NCI-H446 (cell line): ENCODE measurements at regions not wholly inside any gene's neighbourhood (a gene's known extent, or its start where the extent isn't known, plus 50 kb on each side); places are given as distances from the start of the nearest gene placed in this dataset.
A peak's percentile ranks its signal among the peaks of the same experiment; 100 is the strongest.

Experiments used
- DNase-seq, 2 experiments: peaks; one replicate each; lab custom pipeline; 2025; lab: John Stamatoyannopoulos, UW

DNA sequence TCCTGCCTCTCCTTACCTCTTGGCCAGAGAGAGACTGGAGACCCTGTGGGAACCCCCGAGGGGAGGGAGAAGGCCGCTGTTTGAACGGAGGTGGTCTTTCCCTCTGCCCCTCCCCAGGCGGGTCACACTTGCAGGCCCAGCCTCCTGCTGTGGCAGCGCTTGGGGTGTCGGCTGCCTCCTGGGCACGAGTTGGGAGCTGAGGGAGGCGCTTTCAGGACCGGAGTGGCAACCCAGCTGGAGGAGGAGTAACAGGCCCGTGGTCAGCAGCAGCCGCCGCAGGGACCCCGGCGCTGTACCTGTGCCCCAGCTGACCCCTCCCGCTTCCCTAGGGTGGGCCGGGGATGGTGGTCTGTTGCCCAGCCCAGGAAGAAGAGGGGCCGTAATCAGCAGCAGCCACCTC lies 278.3 kb downstream of the SEC14L1 start:
- DNase-seq = no peak

DNA sequence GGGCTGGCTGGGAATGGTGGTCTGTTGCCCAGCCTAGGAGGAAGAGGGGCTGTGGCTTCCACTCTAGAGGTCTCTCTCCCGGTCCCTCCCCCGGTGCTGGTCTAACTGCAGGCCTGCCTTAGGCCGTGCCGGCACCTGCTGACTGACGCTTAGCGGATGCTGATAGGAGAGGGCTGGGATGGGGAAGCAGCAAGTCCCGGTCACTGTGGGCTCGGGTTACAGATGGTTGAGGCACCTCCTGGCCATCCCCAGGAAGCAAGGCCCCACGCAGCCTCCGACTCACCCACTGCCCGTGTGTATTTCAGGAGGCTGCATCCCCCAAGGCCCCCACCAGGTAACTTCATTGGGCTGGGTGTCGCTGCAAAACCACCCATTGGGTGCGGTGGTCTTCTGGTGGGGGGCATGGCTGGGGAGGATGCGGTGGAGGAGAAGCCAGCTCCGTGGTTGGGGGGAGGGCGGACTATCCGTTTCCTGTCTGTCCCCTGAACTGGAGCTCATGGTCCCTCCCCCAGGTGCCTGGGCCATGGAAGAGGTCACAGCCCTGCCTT lies 278.9 kb downstream of the SEC14L1 start:
- DNase-seq = no peak

DNA sequence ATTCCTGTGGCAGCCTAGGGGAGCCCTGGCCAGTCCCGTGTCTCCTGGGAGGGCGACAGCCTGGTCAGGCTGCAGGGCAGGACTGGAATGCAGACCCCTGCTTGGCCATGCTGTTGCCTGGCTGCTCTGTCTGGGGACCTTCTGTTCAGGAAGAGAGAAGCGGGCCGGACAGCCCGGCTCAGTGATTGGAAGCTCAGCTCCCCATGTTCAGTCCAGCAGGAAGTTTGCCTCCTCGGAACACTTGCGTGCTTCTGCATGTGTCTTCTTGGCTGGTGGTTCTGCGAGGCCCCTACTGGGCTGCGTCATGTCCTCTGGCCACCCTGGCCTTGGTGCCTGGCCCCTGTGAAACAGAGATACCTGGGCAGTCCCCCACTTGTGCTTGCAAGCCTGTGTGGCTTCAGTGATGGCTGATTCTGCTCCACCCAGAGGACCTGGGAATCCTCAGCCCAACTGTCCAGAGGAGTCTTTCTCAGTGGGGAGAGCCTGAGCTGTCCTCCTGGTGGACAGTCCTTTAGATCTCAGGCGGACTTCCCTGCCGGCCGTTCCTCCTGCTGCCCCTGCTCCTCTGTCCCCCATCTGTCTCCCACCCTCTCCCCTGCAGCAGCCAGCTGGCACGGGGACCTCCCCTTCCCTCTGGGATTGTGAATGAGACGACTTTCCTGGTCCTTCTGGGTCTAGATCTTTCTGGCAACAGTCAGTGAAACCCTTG lies 279.5 kb downstream of the SEC14L1 start:
- DNase-seq = no peak

DNA sequence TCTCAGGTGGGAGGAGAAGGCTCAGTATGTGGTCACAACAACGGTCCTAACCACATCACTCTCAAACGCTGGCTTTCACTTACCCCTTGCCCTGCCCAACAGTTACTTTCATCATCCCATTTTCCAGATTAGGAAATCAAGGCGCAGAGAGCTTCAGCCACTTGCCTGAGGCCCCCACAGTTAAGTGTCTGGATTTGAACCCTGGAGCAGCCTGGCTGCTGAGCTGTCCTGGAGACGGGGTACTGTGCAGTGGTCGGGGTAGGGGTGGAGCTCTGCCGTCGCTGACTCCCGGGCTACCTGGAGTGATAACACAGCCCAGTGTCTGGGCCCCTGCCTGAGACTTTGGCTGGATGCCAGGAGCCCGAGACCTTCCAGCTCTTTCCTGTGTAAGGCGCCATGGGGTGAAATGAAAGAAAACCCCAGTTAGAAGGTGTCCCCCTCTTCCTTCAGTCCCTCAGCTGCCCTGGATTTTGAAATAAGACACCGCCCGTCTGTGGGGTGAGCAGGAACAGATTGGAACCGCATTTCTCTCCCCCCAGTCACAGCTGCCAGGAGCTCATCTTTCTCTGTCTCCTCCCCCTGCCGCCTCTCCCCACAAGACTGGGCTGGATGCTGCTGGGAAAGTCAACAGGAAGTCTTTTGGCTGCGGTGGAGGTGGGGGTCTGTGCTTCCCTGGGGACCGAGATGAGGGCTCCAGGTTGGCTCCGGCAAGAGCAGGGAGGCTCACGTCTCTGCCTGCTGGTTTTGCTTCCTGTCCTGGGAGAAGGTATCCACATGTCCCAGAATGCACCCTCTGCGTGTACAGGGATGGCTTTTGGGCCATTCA lies 280.2 kb downstream of the SEC14L1 start:
- peak; percentile 81 to 92 for DNase-seq

DNA sequence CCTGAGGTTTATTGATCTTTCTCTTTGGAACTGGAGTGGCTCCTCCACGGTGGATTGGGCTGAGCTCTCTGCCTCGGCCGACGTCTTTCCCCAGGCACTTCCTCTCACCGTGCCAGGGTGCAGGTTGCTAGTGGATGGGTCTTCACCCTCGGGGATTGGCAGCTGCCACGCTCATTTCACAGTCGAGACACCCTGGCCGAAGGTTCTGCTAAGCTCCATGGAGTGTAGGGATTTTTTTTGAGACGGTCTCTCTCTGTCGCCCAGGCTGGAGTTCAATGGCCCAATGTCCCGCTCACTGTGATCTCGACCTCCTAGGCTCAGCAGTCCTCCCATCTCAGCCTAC lies 280.8 kb downstream of the SEC14L1 start:
- peak in 1 of 2 experiments; percentile 69 for DNase-seq

DNA sequence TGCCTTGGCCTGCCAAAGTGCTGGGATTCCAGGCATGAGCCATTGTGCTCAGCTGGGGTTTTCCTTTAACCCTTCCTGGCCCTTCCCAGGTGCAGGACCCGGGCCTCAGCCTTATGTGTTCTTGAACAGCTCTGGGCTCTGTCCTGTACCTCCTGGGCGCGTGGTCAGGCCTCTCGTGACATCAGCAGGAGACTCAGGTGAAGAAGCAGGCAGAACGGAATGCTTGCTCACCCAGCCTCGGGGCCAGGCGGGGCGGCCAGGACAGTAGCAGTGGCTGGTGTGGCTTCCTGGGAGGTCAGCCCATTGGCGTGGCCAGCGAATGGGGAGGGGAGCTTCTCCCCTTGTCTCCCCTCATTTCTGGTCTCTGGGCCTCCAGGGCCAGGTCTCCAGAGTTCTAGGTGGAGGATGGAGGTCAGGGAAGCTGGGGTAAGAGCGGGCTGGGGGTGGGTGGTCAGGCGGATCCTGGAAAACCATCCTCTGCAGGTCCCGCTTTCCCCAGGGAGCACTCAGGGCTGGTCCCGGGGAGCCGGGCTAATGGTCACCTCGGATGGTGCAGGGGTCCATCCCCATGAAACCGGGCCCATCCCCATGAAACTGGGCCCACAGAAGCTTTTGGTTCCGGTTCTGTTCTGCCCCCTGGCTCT lies 281.5 kb downstream of the SEC14L1 start:
- no peak for DNase-seq

DNA sequence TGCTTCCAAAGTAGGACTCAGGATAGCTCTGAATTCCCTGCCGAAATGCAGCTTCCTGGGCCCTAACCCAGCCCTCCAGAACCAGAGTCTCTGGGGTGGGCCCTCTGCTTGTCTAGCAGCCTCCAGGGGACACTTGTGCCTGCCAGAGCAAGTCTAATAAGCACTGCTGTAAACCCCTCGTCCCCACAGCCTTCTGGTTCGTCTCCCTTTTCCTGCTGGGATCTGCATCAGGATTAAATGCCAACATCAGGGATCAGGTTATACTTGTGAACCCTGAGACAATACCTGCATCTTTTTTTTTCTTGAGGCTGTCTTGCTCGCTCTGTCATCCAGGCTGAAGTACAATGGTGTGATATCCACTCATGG lies 282.0 kb downstream of the SEC14L1 start:
- DNase-seq = no peak

DNA sequence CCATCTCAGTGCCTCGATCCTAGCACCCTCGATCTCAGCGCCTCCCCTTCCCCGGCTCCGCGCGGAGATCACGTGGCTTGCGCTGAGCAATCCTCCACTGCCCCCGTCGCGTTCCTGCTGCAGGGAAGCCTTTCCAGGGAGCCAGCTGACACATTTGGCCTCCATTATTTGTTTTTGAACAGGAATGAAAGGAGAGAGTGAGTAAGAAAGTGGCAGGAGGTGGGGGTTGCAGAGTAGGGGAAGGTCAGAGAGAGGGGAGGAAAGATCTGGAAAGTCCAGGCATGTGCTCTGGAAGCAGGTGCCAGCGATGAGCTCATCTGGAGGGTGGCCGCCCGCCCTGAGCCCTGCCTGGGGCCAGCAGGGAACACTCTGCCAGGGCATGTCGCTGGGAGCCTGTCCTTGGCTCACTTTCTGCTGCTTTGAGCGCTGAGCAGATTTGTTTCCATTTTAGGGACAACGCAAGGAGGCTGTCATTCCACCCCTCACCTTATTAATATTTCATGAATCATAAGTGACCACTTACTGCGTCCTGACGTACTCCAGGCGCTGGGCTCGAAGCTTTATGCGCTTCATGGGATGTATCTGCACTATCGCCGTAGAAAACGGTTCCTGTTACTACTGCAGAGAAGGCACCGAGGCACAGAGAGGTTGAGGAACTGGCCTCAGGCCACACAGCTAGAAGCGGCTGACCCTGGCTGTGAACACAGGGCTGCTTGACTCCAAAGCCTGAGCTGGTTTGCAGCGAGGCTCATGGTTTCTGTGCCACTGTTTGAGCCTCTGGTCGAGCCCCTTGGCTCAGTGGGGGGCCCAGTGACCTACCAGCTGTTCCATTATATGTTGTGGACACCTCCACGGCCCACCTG lies 283.1 kb downstream of the SEC14L1 start:
- peak; percentile 89 to 97 for DNase-seq

DNA sequence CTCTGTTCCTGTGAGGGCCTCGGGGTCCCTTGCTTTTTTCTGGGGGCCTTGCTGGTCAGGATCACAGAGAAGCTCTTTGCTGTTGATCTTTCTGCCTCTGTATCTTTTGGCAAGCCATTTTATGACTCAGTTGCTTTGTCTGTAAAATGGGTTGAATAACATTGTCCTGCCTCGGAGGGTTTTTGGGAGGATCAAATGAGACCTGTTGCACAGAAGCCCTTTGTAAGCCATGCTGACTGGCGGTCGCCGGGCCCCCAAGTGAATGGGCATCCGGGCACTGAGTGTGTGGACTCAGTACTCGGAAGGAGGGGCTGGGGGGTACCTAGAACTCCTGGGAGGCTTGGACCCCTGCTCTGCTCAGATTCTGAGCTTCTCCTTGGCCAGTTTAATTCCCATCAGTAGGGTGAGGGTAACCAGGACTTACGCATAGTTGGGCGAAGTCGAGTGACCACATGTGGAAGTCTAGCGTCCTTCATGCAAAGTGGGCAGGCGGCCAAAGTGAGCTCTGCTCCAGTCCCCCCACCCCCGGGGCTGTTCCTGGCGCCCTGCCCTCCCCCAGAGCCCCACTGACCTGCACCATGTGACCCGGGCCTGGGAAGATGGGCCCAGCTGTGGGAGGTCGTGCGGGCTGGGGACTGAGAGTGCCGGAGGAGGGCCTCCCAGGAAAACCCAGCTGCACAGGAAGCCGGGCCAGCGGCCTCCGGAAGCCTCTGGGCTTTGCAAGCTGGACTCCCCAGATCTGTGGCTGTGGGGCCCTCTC lies 284.0 kb downstream of the SEC14L1 start:
- DNase-seq = no peak

DNA sequence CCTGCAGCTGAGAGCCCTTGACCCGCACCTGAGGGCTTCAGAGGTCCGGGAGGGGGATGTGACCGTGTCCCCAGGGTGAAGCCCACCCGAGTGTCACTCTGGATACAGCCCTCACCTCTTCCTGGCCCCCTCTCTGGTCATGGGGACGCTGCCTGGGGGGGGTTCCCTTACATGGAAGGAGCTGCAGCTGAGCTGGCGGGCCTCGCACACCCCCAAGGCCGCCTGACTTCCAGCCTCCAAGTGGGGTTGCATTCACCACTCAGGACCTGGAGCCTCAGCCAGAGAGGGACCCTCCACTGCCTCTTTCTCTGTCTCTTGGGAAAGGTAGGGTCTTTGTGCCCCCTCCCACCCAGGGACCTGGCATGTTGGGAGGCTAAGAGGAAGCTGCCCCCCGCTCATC lies 284.6 kb downstream of the SEC14L1 start:
- DNase-seq = no peak

DNA sequence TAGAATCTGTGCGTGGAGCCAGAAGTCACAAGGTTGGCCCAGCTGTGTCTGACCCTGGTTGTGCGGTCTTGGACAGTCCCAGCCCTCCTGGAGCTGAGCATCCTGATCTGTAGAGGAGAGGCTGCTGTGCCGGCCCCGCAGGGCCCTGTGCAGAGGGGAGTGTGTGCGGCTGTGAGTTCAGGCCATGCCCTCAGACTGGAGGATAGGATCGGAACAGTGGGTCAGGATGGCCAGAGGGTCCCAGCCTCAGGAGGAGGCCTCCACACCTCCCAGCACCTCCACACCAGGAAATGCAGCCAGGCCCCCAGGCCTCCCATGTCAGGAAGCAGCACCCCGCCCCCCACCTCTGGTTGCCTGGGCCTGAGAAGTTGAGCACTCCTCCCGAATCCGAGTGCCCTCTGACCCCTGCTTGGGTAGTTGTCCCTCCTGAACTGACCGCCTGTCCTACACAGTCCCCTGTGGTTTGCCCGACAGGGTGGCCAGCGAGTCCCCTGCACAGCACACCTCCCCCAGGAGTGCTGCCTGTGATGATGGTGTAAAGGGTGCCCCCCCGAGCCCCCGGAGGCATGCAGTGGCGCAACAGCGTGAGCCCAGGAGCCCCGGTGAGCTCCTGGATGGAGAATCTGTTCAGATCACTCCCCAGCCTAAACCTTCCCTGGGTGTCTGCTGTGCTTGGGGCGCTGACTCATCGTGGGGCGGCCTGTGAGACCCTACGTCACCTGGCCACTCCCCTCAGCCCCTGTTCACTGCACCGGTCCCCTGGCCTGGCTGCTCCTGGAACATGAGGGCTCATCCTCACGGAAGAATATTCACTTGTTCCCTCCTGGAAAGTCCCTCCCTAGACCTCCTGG lies 285.2 kb downstream of the SEC14L1 start:
- DNase-seq = no peak

DNA sequence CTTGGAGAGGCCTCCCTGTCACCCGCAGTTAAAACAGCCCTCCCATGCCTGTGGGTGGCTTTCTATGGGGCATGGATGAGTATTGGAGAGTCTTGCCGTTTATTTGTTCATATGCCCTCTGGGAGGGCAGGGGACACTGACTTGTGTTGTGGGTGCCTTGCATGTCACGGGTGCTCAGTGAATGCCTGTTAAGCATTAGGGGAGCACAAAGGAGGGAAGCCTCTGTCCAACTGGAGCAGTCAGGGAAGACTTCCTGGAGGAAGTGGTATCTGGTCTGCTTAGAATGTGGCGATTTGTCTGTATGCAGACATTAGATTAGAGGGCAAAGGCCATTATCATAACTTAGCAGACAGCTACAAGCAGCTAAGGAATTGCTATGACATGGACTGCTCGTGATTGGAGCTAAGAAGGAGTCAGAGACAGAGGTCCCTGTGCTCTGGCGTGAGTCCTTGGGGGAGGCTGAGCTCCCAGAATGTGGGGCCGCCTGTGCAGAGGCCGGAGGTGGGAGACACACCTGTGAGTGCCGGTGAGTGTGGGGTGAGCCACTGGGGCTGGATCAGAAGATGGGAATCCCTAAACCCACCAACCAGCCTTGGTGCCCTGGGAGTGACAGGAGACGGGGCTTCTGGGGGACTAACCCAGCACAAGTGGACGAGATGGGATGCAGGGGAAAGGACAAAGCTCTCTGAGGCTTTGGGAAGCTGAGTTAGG lies 286.1 kb downstream of the SEC14L1 start:
- DNase-seq = no peak

DNA sequence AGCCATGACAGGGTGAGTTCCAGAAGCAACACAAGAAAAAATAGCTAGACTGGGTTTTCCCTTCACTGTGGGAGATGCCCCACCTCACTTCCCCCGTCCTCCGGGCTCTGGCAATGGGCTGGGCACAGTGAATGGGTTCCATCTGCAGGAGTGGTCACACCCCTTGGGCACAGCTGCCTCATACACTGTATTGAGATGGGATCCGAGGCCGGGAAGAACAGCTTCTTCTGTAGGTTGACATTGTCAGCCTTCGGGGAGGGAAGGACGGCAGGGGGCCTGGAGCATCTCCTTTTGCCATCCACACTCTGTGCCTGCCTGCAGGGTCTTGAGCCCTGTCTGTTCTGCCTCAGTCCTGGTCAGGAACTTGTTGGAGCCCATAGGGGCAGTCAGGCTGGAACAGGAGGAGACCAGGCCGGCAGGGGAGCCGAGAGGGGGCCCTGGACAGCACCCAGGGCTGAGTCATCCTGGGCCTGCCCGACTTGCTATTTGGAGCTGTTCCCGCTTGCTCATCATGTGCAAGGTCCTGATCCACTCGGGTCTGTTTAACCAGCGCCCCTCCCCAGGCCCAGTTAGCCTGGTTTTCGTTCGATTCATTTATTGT lies 286.7 kb downstream of the SEC14L1 start:
- peak in 1 of 2 experiments; percentile 79 for DNase-seq

DNA sequence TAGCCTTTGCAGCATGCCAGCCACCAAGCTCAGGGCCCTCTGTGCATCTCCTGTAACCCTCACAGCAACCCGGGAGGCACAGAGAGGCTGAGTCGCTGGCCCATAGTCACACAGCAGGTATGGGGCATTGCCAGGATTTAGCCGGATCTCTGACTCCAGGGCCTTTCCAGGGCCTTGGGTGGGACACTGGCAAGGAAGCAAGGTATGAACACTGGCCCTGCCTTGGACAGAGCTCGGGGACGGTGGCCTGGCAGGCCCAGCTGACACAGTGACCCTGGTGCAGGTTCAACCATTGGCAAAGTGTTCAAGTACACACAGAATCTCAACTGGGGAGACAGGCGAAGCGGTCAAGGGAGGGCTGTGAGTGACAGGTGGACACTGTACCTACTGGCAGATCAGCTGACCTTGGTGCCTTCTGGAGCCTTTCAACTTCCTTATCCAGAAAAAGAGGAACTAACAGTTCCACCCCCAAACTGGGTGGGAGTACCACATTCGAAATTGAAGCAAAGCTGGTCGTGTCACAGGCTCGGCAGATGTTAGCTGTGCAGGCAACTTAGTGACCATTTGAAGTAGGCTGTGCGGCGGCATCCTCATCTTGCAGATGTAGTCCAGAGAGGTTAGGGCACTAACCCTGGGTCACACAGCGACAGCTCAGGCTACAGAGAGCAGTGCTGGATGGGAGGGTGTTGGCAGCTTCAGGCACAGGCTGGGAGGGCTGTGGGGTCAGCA lies 287.4 kb downstream of the SEC14L1 start:
- no peak for DNase-seq

DNA sequence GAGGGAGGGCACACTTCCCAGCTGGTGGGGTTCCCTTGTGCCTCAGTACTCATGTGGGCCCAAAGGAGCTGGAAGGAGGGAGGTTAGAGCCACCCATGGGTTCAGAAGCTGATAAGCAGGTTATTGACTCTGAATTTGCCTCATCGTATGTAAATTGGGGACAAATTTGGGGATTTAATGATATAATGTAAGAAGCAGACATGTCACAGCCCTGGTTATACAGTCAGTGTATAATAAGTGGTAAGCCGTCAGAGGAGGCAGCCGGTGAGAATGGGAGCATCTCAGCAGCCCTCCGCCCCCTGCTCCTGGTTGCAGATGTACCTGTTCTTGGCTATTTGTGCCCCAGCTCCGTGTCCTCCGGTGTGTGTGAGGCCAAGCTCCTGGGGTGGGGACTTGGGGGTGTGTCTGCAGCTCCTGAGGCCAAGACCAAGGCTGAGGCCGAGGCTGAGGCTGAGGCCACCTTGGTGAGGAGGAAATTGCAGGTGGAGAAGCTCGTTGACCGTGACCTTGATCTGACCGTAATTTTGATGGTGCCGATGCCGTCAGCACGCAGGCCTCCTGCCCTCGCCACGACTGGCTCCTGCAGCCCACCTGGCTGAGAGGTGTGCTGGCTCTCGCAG lies 288.1 kb downstream of the SEC14L1 start:
- no peak for DNase-seq

DNA sequence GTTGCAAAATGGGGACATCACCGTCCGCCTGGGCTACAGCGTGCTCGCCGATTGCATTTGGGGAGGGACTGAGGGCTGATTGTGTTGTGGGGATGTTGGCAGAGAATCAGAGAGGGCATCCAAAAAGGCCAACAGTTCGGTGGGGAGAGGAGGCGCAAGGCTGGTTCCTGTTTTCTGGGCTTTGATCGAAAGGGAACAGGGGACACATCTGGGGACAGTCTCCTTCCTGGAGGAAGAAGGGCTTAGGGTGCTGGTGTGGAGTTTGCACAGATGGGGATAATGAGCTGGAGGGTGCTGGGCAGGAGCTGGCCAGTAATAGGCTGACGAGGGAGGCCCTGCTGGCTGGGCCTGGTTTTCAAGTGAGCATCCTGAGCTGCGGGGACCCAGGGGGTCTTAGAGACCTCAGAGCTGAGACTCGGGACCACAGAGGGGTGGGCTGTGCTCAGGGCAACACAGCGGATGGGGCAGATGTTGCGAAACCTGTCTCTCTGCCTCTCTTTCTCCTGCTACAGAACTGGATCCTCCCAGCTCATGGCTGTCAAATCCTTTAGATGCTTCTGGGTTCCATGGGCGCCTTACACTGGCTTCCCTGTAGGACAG lies 288.7 kb downstream of the SEC14L1 start:
- DNase-seq = peak in 1 of 2 experiments; percentile 45

DNA sequence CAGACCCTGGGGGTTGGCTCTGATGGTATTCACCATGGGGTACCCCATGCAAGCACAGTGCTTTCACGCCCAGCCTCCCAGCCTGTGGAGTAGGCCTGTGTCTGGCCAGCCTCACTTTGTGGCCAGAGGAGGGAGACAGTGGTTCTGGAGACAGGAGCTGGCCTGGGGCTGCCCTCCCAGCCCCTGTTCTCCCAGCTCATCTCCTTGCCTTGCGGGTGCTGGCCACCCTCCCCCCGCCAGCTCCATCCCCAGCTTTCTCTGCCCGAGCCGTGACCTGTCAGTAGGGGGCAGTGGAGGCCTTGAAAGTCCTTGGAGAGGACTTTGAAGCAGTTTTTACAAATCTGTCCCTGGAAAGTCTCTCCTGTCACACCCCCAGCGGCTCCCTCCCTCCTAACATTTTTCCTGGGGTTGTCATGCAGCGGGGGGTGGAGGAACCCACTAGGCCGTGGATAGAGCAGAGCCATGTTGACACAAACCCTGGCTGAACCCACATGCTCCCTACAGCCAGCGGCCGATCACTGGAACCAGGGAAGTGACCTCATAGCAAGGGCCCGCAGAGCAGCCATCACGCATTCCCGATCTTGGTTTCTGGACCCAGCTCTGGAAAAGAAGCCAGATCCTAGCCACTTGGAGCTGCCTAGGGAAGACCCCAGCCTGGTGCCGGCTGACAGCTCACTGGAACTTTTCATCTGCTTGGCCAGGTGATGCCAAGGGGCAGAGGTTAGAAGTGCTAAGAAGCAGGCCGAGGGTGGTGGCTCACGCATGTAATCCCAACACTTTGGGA lies 289.4 kb downstream of the SEC14L1 start:
- DNase-seq = peak; percentile 75 to 85
